Central memory CD8-positive, alpha-beta T cell (primary cell): ENCODE measurements at regions not wholly inside any gene's neighbourhood (a gene's known extent, or its start where the extent isn't known, plus 50 kb on each side); places are given as distances from the start of the nearest gene placed in this dataset.

Experiments
- ATAC-seq: fragments of 150-1000 bp; cut with Tn5 transposase; replicated peaks from 2 replicates; pipeline ENCODE4 v1.10.0; 2022; ENCODE audit warnings: mild to moderate bottlenecking, moderate FRiP score, moderate number of reproducible peaks; ENCODE audit not compliant: poor library complexity, severe bottlenecking; ENCODE audit errors: extremely low read depth
- DNase-seq, 2 donors: peaks; one replicate each; pipeline ENCODE4 v3.0.0; 2021; ENCODE audit warnings: low spot score in 2 of 2
- H3K27ac Mint-ChIP-seq: one replicate; pipeline ENCODE4 v1.8.0; 2022; ENCODE audit warnings: low read depth, mild to moderate bottlenecking, moderate library complexity, mixed read lengths
- H3K27me3 Mint-ChIP-seq: one replicate; pipeline ENCODE4 v1.8.0; 2022; ENCODE audit warnings: mixed read lengths
- H3K36me3 Mint-ChIP-seq: one replicate; pipeline ENCODE4 v1.8.0; 2022; ENCODE audit warnings: mild to moderate bottlenecking, moderate library complexity, mixed read lengths; ENCODE audit not compliant: insufficient read depth
- H3K4me1 Mint-ChIP-seq: one replicate; pipeline ENCODE4 v1.8.0; 2022; ENCODE audit warnings: mixed read lengths
- H3K4me3 Mint-ChIP-seq: one replicate; pipeline ENCODE4 v1.8.0; 2022; ENCODE audit warnings: mild to moderate bottlenecking, moderate library complexity, mixed read lengths
- H3K9me3 Mint-ChIP-seq: one replicate; pipeline ENCODE4 v1.8.0; 2022; ENCODE audit warnings: mixed read lengths

DNA sequence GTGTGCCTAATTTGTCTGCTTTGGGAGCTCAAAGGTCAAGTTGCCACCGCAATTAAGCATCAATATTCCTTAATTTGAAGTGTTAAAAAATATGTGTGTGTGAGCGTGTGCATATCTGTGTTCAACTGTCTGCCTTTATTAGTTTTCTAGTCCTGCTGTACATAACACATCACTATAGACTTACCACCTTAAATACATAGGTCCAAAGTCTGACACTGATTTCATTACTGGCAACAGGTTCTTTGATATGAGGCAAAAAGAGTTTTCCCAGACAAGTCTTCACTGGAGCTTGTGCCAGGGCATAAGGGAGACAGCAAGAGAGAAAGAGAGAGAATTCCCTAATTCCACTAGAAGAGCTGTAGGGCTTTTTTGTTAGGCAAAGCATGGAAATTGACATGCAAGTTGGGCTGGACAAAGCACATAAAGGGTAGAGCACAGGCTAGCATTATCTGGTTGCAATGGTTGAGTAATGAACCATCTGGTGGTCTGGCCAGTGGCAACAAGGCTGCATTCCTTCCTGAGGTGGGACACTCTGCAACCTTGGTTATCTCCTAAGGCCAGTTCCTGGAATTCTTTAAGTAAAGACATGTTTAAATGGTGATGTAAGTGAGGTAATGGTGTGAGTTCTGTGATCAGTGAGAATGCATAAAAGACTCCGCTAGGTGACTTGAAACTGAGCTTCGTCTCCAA is 457.2 kb upstream of the ADAMTS5 start:
- DNase-seq (no peak), ATAC-seq (no peak)
- Mint-ChIP-seq H3K4me1 (no peaks in the 10 kb centered on the region), H3K27ac (no peak overlapping the region), H3K27me3 (no peaks in the 10 kb centered on the region), H3K4me3 (no peak overlapping the region), H3K9me3 (peaks cover 23% of the 10 kb centered on the region), H3K36me3 (no peaks in the 10 kb centered on the region)

DNA sequence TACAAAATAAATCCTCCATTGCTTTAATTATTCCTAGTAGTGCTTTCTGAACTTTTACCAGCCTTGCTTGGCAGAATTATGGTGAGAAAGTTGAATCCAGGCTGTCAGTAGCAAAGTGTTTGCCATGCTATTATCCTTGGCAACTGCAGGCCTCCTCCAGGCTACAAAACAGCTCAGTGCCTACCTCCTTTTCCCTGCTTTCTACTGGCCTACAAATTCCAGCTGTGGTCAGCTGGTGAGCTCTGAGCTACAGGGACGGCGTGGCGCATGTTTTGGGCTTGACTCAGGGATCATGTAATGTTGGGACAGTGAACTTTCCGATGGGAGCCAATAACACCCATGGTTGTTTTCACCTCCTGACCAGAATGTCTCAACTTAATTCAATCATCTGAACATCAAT is 456.1 kb upstream of the ADAMTS5 start:
- Mint-ChIP-seq H3K27me3 (no peaks in the 10 kb centered on the region), H3K36me3 (no peaks in the 10 kb centered on the region), H3K4me3 (no peak overlapping the region), H3K9me3 (peaks cover 25% of the 10 kb centered on the region), H3K4me1 (no peaks in the 10 kb centered on the region), H3K27ac (no peak overlapping the region)
- ATAC-seq = no peak
- DNase-seq = no peak

DNA sequence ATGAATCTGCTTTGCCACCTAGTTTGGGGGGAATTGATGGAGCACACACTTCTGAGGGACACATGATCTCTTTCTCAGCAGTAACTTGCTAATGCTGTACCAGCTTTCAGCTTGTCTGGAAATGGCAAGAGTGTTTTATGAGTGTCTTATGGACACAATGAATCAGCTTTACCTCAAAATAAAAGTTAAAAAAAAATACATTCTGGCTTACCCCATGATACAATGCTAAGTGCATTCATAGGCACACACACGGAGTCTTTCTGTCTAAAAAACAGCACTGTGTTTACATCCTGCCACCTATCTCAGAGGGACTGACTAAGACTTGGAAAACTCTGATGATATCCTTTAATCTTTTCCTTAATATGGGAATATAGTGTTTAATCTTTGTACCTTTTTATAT is 455.5 kb upstream of the ADAMTS5 start:
- Mint-ChIP-seq H3K27ac (no peak overlapping the region), H3K9me3 (peaks cover 25% of the 10 kb centered on the region), H3K4me3 (no peak overlapping the region), H3K27me3 (no peaks in the 10 kb centered on the region), H3K4me1 (no peaks in the 10 kb centered on the region), H3K36me3 (no peaks in the 10 kb centered on the region)
- DNase-seq = no peak
- ATAC-seq = no peak

DNA sequence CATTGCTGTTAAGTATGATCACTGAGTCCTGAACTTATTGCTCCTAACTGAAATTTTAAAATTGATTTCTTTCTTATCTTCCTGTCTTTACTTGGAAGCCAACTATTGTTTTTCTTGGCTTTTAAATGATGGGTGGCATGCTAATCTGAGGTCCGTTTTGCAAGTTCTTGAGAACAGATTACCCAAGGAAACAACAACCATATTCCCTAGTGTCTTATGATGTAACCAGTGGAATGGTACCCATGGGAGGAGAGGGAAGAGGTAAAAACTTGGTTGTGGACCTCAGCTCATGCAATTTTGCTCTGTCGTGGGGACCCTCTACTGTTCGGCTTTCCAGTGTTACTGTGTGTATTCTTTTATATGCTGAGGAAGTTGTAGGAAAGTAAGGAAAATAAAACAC is 454.8 kb upstream of the ADAMTS5 start:
- H3K27me3 Mint-ChIP-seq = no peaks in the 10 kb centered on the region
- DNase-seq = no peak
- H3K36me3 Mint-ChIP-seq = no peaks in the 10 kb centered on the region
- ATAC-seq = no peak
- no peaks in the 10 kb centered on the region for H3K4me1 Mint-ChIP-seq
- H3K9me3 Mint-ChIP-seq = peaks cover 30% of the 10 kb centered on the region
- no peak overlapping the region for H3K27ac Mint-ChIP-seq
- H3K4me3 Mint-ChIP-seq = no peak overlapping the region

DNA sequence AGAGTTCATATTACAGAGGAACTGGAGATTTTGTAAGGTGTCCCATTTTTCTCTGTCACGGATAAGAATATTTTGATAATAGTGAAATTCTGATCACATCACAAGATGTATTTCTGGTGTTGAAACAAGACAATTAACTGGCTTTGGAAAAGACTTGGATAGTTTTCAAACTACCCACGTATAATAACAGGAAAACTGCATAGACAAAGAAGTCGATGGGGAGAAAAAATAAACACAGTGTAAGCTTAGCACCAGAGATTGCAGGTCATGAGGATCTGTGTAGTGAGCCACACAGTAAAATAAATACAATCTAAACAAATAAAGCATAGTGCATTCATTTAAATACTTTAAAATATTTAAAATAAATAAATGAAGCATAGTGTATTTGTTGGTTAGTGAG is 452.3 kb upstream of the ADAMTS5 start:
- Mint-ChIP-seq H3K27me3 (no peaks in the 10 kb centered on the region), H3K36me3 (no peaks in the 10 kb centered on the region)

DNA sequence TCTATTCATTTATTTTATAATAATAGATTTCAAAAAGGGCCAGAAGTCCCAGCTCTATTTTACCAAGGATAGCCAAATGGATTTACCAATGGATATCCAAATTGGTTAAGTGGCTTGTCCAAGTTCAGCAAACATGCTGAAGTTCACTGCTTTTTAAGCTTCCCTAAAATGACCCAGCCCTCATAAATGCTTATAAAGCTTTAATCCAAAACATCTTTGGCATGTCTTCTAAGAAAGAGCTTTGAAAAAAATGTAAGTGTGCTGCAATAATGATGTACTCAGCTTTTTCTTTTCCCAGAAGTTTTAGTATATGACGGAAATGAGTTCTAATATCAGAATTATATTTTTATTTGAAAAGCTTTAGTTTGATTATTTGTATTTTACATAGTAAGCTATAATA is 451.5 kb upstream of the ADAMTS5 start:
- H3K27ac Mint-ChIP-seq = no peak overlapping the region

More for the DNA sequence above, 452.3 kb upstream of the ADAMTS5 start:
- DNase-seq (no peak), ATAC-seq (no peak)
- no peak overlapping the region for H3K27ac Mint-ChIP-seq
- peaks cover 19% of the 10 kb centered on the region for H3K9me3 Mint-ChIP-seq
- H3K4me1 Mint-ChIP-seq = no peaks in the 10 kb centered on the region
- H3K4me3 Mint-ChIP-seq = no peak overlapping the region

DNA sequence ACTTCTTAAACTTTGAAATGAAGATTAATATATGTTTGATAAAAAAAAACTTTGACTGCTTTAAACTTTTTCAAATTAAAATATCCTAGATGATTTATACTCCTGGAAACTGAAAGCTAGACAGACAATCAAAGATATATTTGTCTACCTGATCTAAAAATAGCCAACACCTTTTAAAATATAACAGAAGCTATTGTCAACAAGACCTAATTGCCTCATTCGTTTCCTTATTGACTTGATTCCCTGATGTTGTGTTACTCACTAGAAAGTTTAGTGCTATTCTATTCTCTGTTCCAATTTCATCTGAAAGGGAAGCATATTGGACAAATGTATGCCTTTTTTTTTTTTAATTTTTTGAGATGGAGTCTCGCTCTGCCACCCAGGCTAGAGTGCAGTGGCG is 445.6 kb upstream of the ADAMTS5 start:
- Mint-ChIP-seq H3K9me3 (peaks cover 5% of the 10 kb centered on the region), H3K36me3 (no peaks in the 10 kb centered on the region), H3K27me3 (no peaks in the 10 kb centered on the region), H3K4me1 (no peaks in the 10 kb centered on the region), H3K4me3 (no peak overlapping the region), H3K27ac (no peak overlapping the region)
- ATAC-seq (no peak), DNase-seq (no peak)

More for the DNA sequence above, 451.5 kb upstream of the ADAMTS5 start:
- Mint-ChIP-seq H3K9me3 (peaks cover 15% of the 10 kb centered on the region), H3K4me1 (no peaks in the 10 kb centered on the region), H3K27me3 (no peaks in the 10 kb centered on the region), H3K4me3 (no peak overlapping the region), H3K36me3 (no peaks in the 10 kb centered on the region)
- ATAC-seq = no peak
- DNase-seq = no peak

DNA sequence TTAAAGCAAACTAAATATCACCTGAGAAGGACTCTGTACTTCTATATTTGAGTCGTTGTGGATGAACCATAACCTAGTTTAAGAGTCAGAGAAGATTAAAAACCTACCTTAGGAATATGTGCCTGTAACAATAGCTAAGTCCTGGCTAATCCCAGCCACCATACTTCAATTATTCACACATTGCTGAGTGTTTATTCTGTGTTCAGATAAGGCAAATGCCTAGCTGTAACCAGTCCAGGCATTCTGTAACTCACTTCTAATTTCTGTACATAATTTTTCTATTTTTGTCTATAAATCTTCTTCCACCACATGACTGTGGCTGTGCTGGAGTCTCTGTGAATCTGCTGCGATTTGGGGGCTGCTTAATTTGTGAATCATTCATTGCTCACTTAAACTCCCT is 441.9 kb upstream of the ADAMTS5 start:
- ATAC-seq (no peak), DNase-seq (no peak)
- Mint-ChIP-seq H3K4me1 (no peaks in the 10 kb centered on the region), H3K36me3 (no peaks in the 10 kb centered on the region), H3K27me3 (no peaks in the 10 kb centered on the region), H3K27ac (no peak overlapping the region), H3K4me3 (no peak overlapping the region), H3K9me3 (no peaks in the 10 kb centered on the region)

DNA sequence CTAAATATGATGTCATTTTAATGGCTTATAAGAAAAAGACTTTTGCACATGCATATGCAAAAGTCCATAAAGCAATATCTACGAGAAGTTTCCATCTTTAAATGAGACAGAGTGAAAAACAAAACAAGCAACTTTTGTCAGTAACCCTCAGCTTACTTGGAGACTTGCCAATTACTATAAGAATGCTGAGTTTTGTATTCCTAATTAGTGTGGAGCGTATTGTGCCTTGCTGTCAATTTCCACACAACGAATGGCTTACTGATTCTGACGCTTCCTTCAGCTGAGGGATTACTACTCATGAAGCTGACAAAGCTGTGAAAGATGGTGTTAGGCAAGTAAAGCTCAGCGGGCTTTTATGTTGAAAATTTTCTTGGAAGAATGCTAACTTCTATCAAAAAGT is 440.4 kb upstream of the ADAMTS5 start:
- Mint-ChIP-seq H3K4me3 (no peak overlapping the region), H3K36me3 (no peaks in the 10 kb centered on the region), H3K27ac (no peak overlapping the region), H3K9me3 (no peaks in the 10 kb centered on the region), H3K27me3 (no peaks in the 10 kb centered on the region), H3K4me1 (no peaks in the 10 kb centered on the region)
- DNase-seq (no peak), ATAC-seq (no peak)

DNA sequence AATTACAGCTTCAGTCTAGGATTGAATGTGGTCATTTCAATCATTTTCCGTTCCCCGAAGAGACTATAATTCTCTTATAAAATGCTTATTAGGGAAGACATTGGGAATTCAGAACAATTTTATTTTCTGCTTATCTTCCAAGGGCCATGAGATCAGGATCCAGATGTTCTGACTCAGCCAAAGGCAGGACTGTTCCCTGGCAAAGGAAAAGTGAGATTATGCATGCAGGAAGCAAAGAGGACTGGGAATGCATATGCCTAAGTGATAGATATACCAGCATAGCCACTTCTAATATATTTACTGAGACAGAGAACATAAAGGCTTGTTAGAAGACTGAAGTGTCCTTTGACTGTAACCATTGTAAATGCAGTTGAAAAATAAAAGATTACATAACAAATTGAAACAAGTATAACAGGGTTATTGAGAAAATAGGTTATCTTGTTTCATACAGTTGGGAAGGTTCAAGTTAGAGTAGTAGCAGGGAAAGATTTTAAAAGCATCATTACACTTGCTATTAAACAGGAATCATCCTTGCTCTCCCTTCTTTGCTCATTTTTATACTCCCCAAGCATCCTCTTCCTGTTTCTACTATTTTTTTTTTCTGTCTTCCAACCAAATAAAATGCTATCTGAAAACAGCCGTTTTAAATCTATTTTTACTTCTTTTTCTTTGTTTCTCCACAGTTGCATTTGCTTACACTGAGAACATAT is 439.6 kb upstream of the ADAMTS5 start:
- H3K27me3 Mint-ChIP-seq = no peaks in the 10 kb centered on the region
- ATAC-seq = no peak
- H3K27ac Mint-ChIP-seq = no peak overlapping the region
- H3K9me3 Mint-ChIP-seq = no peaks in the 10 kb centered on the region
- DNase-seq = no peak
- H3K4me3 Mint-ChIP-seq = no peak overlapping the region
- H3K36me3 Mint-ChIP-seq = no peaks in the 10 kb centered on the region
- no peaks in the 10 kb centered on the region for H3K4me1 Mint-ChIP-seq

DNA sequence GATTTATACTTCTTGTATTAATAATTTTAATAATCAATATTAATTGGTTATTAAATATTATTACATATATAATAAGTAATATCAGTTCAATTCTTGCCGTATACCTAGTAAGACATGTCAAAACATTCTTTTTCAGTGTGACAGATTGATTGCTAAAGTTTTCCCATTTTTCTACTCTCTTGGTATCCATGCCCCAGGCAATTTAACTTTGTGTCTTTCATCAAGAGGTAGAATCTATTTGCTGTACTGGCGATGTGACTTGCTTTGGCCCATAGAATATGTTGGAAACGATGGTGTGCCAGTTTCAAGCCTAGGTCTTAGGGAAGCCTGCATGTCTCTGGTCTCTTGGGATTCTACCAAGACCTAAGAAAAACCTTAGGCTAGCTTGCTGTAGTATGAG is 436.1 kb upstream of the ADAMTS5 start:
- H3K4me1 Mint-ChIP-seq = no peaks in the 10 kb centered on the region
- H3K36me3 Mint-ChIP-seq = no peaks in the 10 kb centered on the region
- H3K4me3 Mint-ChIP-seq = no peak overlapping the region
- DNase-seq (no peak), ATAC-seq (no peak)
- no peaks in the 10 kb centered on the region for H3K9me3 Mint-ChIP-seq
- no peak overlapping the region for H3K27ac Mint-ChIP-seq
- no peaks in the 10 kb centered on the region for H3K27me3 Mint-ChIP-seq

DNA sequence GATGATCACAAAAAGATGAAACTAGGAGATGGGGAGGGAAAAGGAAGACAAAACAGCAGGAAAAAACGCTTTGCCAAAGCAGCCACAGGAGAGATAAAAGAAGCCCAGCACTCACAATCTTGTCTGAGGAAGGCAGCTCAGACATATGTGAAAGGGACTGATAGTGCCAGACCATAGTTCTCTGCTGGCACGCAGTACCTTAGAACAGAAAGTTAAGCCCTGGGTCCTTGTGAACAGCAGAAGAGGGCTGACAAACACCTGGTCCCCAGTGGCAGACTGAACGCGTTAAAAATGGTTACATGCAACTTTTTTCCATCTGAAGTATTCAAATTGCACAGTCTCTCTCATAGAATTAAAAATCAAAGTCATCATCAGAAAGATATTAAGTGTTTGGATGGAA is 433.2 kb upstream of the ADAMTS5 start:
- no peak overlapping the region for H3K27ac Mint-ChIP-seq
- no peaks in the 10 kb centered on the region for H3K36me3 Mint-ChIP-seq
- ATAC-seq (no peak), DNase-seq (no peak)
- H3K27me3 Mint-ChIP-seq = no peaks in the 10 kb centered on the region
- peaks cover 20% of the 10 kb centered on the region for H3K9me3 Mint-ChIP-seq
- H3K4me1 Mint-ChIP-seq = no peaks in the 10 kb centered on the region
- H3K4me3 Mint-ChIP-seq = no peak overlapping the region

DNA sequence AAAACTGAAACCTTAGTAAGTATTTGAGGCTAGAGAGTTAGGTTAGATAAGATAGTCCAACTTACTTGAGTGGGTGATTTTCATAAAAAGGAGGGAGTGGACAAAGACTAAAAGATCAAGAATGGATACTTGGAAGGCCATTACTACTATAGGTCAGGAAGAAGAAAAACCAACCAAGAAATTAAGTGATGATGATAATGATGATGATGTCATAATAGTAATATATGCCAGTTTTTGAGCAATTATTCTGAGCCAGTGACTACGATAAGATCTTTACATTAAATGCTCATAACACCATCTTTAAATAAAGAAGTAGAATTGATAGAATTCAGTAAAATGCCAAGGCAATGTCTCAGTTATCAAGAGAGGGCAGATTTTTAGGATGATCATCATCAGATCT is 430.7 kb upstream of the ADAMTS5 start:
- H3K9me3 Mint-ChIP-seq = peaks cover 20% of the 10 kb centered on the region
- DNase-seq (no peak), ATAC-seq (no peak)
- H3K4me1 Mint-ChIP-seq = no peaks in the 10 kb centered on the region
- H3K27me3 Mint-ChIP-seq = no peaks in the 10 kb centered on the region
- no peaks in the 10 kb centered on the region for H3K36me3 Mint-ChIP-seq
- no peak overlapping the region for H3K4me3 Mint-ChIP-seq
- no peak overlapping the region for H3K27ac Mint-ChIP-seq
